GM23338 (cell line): ENCODE measurements at regions not wholly inside any gene's neighbourhood (a gene's known extent, or its start where the extent isn't known, plus 50 kb on each side); places are given as distances from the start of the nearest gene placed in this dataset.

ENCODE experiments used
- ATAC-seq: fragments of 200-7000 bp; cut with Tn5 transposase; 3 replicates; pipeline ENCODE4 v1.9.1; 2020
- DNase-seq: peaks from one replicate; pipeline ENCODE4 v3.0.0-alpha.2; 2015; ENCODE audit warnings: low spot score
- H2AFZ ChIP-seq: fragments of 200-600 bp; sonication (generic); 2 replicates; pipeline ENCODE4 v1.8.0; 2016; ENCODE audit warnings: antibody characterized with exemption, mild to moderate bottlenecking, moderate library complexity
- H3F3A ChIP-seq: fragments of 200-600 bp; sonication (generic); replicated peaks from 2 replicates; pipeline ENCODE4 v1.8.0; 2017; ENCODE audit warnings: antibody characterized with exemption, mixed run types, low read depth
- H3K27ac ChIP-seq: fragments of 200-600 bp; sonication (generic); 2 replicates; pipeline ENCODE4 v1.6.1; 2016; ENCODE audit warnings: low read depth
- H3K27me3 ChIP-seq: fragments of 200-600 bp; sonication (generic); 2 replicates; pipeline ENCODE4 v1.8.0; 2016; ENCODE audit warnings: mild to moderate bottlenecking, mixed run types, moderate library complexity; ENCODE audit not compliant: insufficient read depth
- H3K36me3 ChIP-seq: fragments of 200-600 bp; sonication (generic); 2 replicates; pipeline ENCODE4 v1.8.0; 2016; ENCODE audit warnings: mild to moderate bottlenecking; ENCODE audit not compliant: insufficient read depth
- H3K4me1 ChIP-seq: fragments of 200-600 bp; sonication (generic); 2 replicates; pipeline ENCODE4 v1.8.0; 2016; ENCODE audit warnings: mild to moderate bottlenecking, moderate library complexity; ENCODE audit not compliant: insufficient read depth
- H3K4me2 ChIP-seq: fragments of 200-600 bp; sonication (generic); 2 replicates; pipeline ENCODE4 v1.7.1; 2017; ENCODE audit warnings: mixed run types
- H3K4me3 ChIP-seq: fragments of 200-600 bp; sonication (generic); 2 replicates; pipeline ENCODE4 v1.6.1; 2016; ENCODE audit warnings: mixed run types
- H3K79me2 ChIP-seq: fragments of 200-600 bp; sonication (generic); replicated peaks from 2 replicates; pipeline ENCODE4 v1.8.0; 2017; ENCODE audit warnings: mild to moderate bottlenecking; ENCODE audit not compliant: insufficient read depth
- H3K9me2 ChIP-seq: fragments of 200-600 bp; sonication (generic); 2 replicates; pipeline ENCODE4 v1.8.0; 2017; ENCODE audit not compliant: insufficient read depth
- H4K20me1 ChIP-seq: fragments of 200-600 bp; sonication (generic); replicated peaks from 2 replicates; pipeline ENCODE4 v1.8.0; 2017; ENCODE audit warnings: mild to moderate bottlenecking; ENCODE audit not compliant: insufficient read depth
- H3K27ac Mint-ChIP-seq: 2 replicates; pipeline ENCODE4 v1.8.0; 2020; ENCODE audit warnings: inconsistent platforms, mild to moderate bottlenecking, moderate library complexity, mixed read lengths
- H3K27me3 Mint-ChIP-seq: 3 replicates; pipeline ENCODE4 v1.8.0; 2022; ENCODE audit warnings: low read depth, mild to moderate bottlenecking, moderate library complexity, mixed read lengths, inconsistent platforms; ENCODE audit not compliant: insufficient read depth, poor library complexity
- H3K36me3 Mint-ChIP-seq: 3 replicates; pipeline ENCODE4 v1.8.0; 2021; ENCODE audit warnings: low read depth, mild to moderate bottlenecking, inconsistent platforms, moderate library complexity, mixed read lengths
- H3K4me1 Mint-ChIP-seq: 3 replicates; pipeline ENCODE4 v1.8.0; 2020; ENCODE audit warnings: mild to moderate bottlenecking, inconsistent platforms, mixed read lengths
- H3K4me3 Mint-ChIP-seq: 3 replicates; pipeline ENCODE4 v1.8.0; 2021; ENCODE audit warnings: moderate library complexity, mild to moderate bottlenecking, inconsistent platforms, mixed read lengths
- H3K9me3 Mint-ChIP-seq: 3 replicates; pipeline ENCODE4 v1.8.0; 2020; ENCODE audit warnings: moderate library complexity, mild to moderate bottlenecking, inconsistent platforms, mixed read lengths
- CREB1 ChIP-seq: fragments of 250-450 bp; sonication (Bioruptor Pico); IDR thresholded peaks from 2 replicates; pipeline ENCODE4 v1.5.0; 2020; ENCODE audit warnings: low read depth, mild to moderate bottlenecking, moderate library complexity
- EZH2 ChIP-seq: fragments of 200-600 bp; sonication (generic); IDR thresholded peaks from one replicate; pipeline ENCODE4 v1.8.0; 2017; ENCODE audit warnings: antibody characterized with exemption, mild to moderate bottlenecking, low read depth; ENCODE audit not compliant: unreplicated experiment
- EZH2phosphoT487 ChIP-seq: fragments of 200-600 bp; sonication (generic); IDR thresholded peaks from one replicate; pipeline ENCODE4 v1.8.1; 2018; ENCODE audit warnings: antibody characterized with exemption; ENCODE audit not compliant: unreplicated experiment
- JUNB ChIP-seq: IDR thresholded peaks from one replicate; pipeline ENCODE4 v1.6.1; 2016; ENCODE audit warnings: antibody characterized with exemption; ENCODE audit not compliant: unreplicated experiment
- NANOG ChIP-seq: IDR thresholded peaks from 2 replicates; pipeline ENCODE4 v1.6.1; 2016; ENCODE audit warnings: antibody characterized with exemption, borderline replicate concordance
- POLR2AphosphoS5 ChIP-seq: IDR thresholded peaks from 2 replicates; pipeline ENCODE4 v1.6.1; 2016; ENCODE audit warnings: antibody characterized with exemption, low read depth
- STAT1 ChIP-seq: IDR thresholded peaks from one replicate; pipeline ENCODE4 v1.6.1; 2016; ENCODE audit warnings: antibody characterized with exemption; ENCODE audit not compliant: unreplicated experiment
- ZNF114 ChIP-seq: fragments of 250-450 bp; sonication (Bioruptor Pico); IDR thresholded peaks from 2 replicates; pipeline ENCODE4 v1.5.0; 2020; ENCODE audit warnings: mild to moderate bottlenecking, moderate library complexity
- ZNF331 ChIP-seq: fragments of 250-450 bp; sonication (Bioruptor Pico); IDR thresholded peaks from 2 replicates; pipeline ENCODE4 v1.5.0; 2020; ENCODE audit warnings: low read depth, mild to moderate bottlenecking, moderate library complexity
- TF ChIP-seq, protein P1 (sequence below): IDR thresholded peaks from one replicate; pipeline ENCODE4 v1.6.1; 2018; ENCODE audit warnings: antibody characterized with exemption; ENCODE audit not compliant: unreplicated experiment
- TF ChIP-seq, protein P2 (sequence below), 2 experiments: fragments of 200-600 bp in 1 of 2; sonication (generic) in 1 of 2; conservative IDR thresholded peaks; 2 replicates each; pipeline versions ENCODE4 v1.5.1 to v1.6.1; 2016 to 2017; ENCODE audit warnings: antibody characterized with exemption in 2 of 2, low read depth in 2 of 2, mild to moderate bottlenecking in 2 of 2, moderate library complexity in 1 of 2
- TF ChIP-seq, protein P3 (sequence below): IDR thresholded peaks from 2 replicates; pipeline ENCODE4 v1.6.1; 2016; ENCODE audit warnings: antibody characterized with exemption

DNA sequence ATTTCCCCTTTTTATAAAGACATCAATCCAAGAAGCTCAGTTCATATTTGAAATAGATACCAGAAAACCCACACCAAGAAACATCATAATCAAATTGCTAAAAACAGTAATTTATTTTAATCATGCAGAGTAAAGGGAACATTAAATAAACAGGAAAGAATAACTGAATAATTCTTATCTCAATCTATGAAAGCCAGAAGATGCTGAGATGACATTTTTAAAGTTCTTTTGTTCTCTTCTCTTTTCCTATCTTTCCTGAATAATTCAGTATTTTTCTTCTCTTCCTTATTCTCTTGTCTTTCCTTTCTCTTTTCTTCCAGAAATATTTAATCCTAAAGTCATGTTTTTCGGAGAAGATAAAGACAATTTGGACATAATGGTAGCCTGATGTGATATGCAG is 259.0 kb upstream of the OPRM1 start:
- Histone ChIP-seq H3K9me2 (no peaks in the 10 kb centered on the region; the same call in 1 of the 2 replicates), H3K79me2 (no peaks in the 10 kb centered on the region), H3K4me2 (no peak overlapping the region), H4K20me1 (no peaks in the 10 kb centered on the region), H3K27me3 (no peaks in the 10 kb centered on the region), H3K36me3 (no peaks in the 10 kb centered on the region), H2AFZ (no peak overlapping the region), H3K4me3 (no peak overlapping the region), H3K4me1 (no peaks in the 10 kb centered on the region), H3K27ac (no peak overlapping the region), H3F3A (no peaks in the 10 kb centered on the region)
- no peak for ATAC-seq
- Mint-ChIP-seq H3K4me1 (no peaks in the 10 kb centered on the region), H3K27me3 (no peaks in the 10 kb centered on the region), H3K36me3 (peaks cover 6% of the 10 kb centered on the region; the same call in 1 of the 3 replicates), H3K4me3 (no peak overlapping the region), H3K9me3 (peaks cover 7% of the 10 kb centered on the region; the same call in 2 of the 3 replicates), H3K27ac (no peak overlapping the region)
- TF ChIP-seq CREB1 (CRISPR knock-in tag) (no peak), EZH2 (no peak), POLR2AphosphoS5 (no peak), EZH2phosphoT487 (no peak), ZNF331 (CRISPR knock-in tag) (no peak), STAT1 (no peak), JUNB (no peak), ZNF114 (no peak), NANOG (no peak)
- TF ChIP-seq, protein P1, sequence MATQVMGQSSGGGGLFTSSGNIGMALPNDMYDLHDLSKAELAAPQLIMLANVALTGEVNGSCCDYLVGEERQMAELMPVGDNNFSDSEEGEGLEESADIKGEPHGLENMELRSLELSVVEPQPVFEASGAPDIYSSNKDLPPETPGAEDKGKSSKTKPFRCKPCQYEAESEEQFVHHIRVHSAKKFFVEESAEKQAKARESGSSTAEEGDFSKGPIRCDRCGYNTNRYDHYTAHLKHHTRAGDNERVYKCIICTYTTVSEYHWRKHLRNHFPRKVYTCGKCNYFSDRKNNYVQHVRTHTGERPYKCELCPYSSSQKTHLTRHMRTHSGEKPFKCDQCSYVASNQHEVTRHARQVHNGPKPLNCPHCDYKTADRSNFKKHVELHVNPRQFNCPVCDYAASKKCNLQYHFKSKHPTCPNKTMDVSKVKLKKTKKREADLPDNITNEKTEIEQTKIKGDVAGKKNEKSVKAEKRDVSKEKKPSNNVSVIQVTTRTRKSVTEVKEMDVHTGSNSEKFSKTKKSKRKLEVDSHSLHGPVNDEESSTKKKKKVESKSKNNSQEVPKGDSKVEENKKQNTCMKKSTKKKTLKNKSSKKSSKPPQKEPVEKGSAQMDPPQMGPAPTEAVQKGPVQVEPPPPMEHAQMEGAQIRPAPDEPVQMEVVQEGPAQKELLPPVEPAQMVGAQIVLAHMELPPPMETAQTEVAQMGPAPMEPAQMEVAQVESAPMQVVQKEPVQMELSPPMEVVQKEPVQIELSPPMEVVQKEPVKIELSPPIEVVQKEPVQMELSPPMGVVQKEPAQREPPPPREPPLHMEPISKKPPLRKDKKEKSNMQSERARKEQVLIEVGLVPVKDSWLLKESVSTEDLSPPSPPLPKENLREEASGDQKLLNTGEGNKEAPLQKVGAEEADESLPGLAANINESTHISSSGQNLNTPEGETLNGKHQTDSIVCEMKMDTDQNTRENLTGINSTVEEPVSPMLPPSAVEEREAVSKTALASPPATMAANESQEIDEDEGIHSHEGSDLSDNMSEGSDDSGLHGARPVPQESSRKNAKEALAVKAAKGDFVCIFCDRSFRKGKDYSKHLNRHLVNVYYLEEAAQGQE = no peak
- TF ChIP-seq, protein P2, sequence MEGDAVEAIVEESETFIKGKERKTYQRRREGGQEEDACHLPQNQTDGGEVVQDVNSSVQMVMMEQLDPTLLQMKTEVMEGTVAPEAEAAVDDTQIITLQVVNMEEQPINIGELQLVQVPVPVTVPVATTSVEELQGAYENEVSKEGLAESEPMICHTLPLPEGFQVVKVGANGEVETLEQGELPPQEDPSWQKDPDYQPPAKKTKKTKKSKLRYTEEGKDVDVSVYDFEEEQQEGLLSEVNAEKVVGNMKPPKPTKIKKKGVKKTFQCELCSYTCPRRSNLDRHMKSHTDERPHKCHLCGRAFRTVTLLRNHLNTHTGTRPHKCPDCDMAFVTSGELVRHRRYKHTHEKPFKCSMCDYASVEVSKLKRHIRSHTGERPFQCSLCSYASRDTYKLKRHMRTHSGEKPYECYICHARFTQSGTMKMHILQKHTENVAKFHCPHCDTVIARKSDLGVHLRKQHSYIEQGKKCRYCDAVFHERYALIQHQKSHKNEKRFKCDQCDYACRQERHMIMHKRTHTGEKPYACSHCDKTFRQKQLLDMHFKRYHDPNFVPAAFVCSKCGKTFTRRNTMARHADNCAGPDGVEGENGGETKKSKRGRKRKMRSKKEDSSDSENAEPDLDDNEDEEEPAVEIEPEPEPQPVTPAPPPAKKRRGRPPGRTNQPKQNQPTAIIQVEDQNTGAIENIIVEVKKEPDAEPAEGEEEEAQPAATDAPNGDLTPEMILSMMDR (conservative IDR thresholded peaks at IDR 0.05; ENCODE audit: low read depth in 2 of 2) = no peak
- TF ChIP-seq, protein P3, sequence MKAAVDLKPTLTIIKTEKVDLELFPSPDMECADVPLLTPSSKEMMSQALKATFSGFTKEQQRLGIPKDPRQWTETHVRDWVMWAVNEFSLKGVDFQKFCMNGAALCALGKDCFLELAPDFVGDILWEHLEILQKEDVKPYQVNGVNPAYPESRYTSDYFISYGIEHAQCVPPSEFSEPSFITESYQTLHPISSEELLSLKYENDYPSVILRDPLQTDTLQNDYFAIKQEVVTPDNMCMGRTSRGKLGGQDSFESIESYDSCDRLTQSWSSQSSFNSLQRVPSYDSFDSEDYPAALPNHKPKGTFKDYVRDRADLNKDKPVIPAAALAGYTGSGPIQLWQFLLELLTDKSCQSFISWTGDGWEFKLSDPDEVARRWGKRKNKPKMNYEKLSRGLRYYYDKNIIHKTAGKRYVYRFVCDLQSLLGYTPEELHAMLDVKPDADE = no peak
- DNase-seq = no peak
